B cell (primary cell): ENCODE measurements at regions not wholly inside any gene's neighbourhood (a gene's known extent, or its start where the extent isn't known, plus 50 kb on each side); places are given as distances from the start of the nearest gene placed in this dataset.

Experiments
- ATAC-seq: fragments of 200-7000 bp; cut with Tn5 transposase; one replicate; pipeline ENCODE4 v1.10.0; 2021; ENCODE audit warnings: low read depth, mild to moderate bottlenecking, moderate number of reproducible peaks, moderate library complexity
- CTCF ChIA-PET: fragments of 350-600 bp; sonication (Branson Sonifier 250); formaldehyde crosslinking; loops from one replicate; lab custom pipeline; 2021; ENCODE audit warnings: antibody characterized with exemption, inconsistent platforms; lab: Charles Lee
- POLR2A ChIA-PET: fragments of 350-600 bp; sonication (Branson Sonifier 250); formaldehyde crosslinking; loops from one replicate; lab custom pipeline; 2021; ENCODE audit warnings: antibody characterized with exemption; lab: Charles Lee
- DNase-seq: peaks from one replicate; pipeline ENCODE4 v3.0.0; 2013
- H2AFZ ChIP-seq: 2 replicates; pipeline ENCODE4 v1.6.1; 2012; ENCODE audit warnings: mild to moderate bottlenecking, low read depth, low read length; ENCODE audit not compliant: insufficient read depth, poor library complexity, severe bottlenecking
- H3K27ac ChIP-seq, 2 donors: 1 replicate in 1 of 2; 2 replicates in 1 of 2; pipeline ENCODE4 v1.5.1; 2012 to 2013; ENCODE audit warnings: low read length in 2 of 2, mild to moderate bottlenecking in 2 of 2, moderate library complexity in 1 of 2
- H3K27me3 ChIP-seq, 4 experiments: fragments of 200-600 bp in 1 of 4; sonication (generic) in 1 of 4; replicated peaks in 1 of 4; 1 replicate in 2 of 4; 2 replicates in 2 of 4; pipeline versions ENCODE4 v1.6.1 to v1.7.0; 2013 to 2016; ENCODE audit warnings: low read length in 3 of 4, mild to moderate bottlenecking in 2 of 4, mixed read lengths in 1 of 4, moderate library complexity in 1 of 4; ENCODE audit not compliant: insufficient read depth in 4 of 4, control insufficient read depth in 3 of 4; ENCODE audit errors: control extremely low read depth in 1 of 4
- H3K36me3 ChIP-seq, 2 experiments: replicated peaks in 1 of 2; 1 replicate in 1 of 2; 2 replicates in 1 of 2; pipeline versions ENCODE4 v1.6.1 to v1.7.1; 2013; ENCODE audit warnings: low read length in 1 of 2; ENCODE audit not compliant: insufficient read depth in 2 of 2, control insufficient read depth in 1 of 2; ENCODE audit errors: control extremely low read depth in 1 of 2, extremely low read depth in 1 of 2
- H3K4me1 ChIP-seq, 2 donors: fragments of 200-600 bp in 1 of 2; sonication (generic) in 1 of 2; 1 replicate in 1 of 2; 2 replicates in 1 of 2; pipeline versions ENCODE4 v1.5.1 to v1.6.1; 2013 to 2017; ENCODE audit warnings: low read length in 2 of 2; ENCODE audit not compliant: control insufficient read depth in 2 of 2, insufficient read depth in 2 of 2
- H3K4me2 ChIP-seq: replicated peaks from 2 replicates; pipeline ENCODE3; 2012; ENCODE audit warnings: mild to moderate bottlenecking, low read depth, low read length; ENCODE audit not compliant: poor library complexity, severe bottlenecking
- H3K4me3 ChIP-seq, 5 experiments: fragments of 200-600 bp in 1 of 5; sonication (generic) in 1 of 5; 1 replicate in 3 of 5; 2 replicates in 2 of 5; pipeline versions ENCODE4 v1.5.1 to v1.7.0; 2011 to 2016; ENCODE audit warnings: low read length in 4 of 5, mild to moderate bottlenecking in 4 of 5, low read depth in 2 of 5, control low read depth in 1 of 5, moderate library complexity in 1 of 5; ENCODE audit not compliant: insufficient read depth in 1 of 5; ENCODE audit errors: control extremely low read depth in 1 of 5, extremely low read depth in 1 of 5
- H3K79me2 ChIP-seq: fragments of 200-600 bp; sonication (generic); one replicate; pipeline ENCODE4 v1.6.0; 2016; ENCODE audit warnings: low read length; ENCODE audit not compliant: control insufficient read depth, insufficient read depth
- H3K9ac ChIP-seq: fragments of 200-600 bp; sonication (generic); 2 replicates; pipeline ENCODE4 v1.6.1; 2017; ENCODE audit warnings: mild to moderate bottlenecking, low read length, moderate library complexity
- H3K9me3 ChIP-seq, 3 donors: one replicate each; pipeline versions ENCODE4 v1.6.1 to v1.7.1; 2013; ENCODE audit warnings: low read length in 2 of 3; ENCODE audit not compliant: control insufficient read depth in 2 of 3, insufficient read depth in 1 of 3; ENCODE audit errors: control extremely low read depth in 1 of 3
- H4K20me1 ChIP-seq: 2 replicates; pipeline ENCODE4 v1.6.0; 2012; ENCODE audit warnings: mild to moderate bottlenecking, low read length; ENCODE audit not compliant: insufficient read depth, control insufficient read depth, poor library complexity, severe bottlenecking
- H3K27ac Mint-ChIP-seq: one replicate; pipeline ENCODE4 v1.8.0; 2021; ENCODE audit warnings: mixed read lengths
- H3K27me3 Mint-ChIP-seq: one replicate; pipeline ENCODE4 v1.8.0; 2021; ENCODE audit warnings: mixed read lengths
- H3K4me1 Mint-ChIP-seq: one replicate; pipeline ENCODE4 v1.8.0; 2021; ENCODE audit warnings: mixed read lengths
- H3K4me3 Mint-ChIP-seq: one replicate; pipeline ENCODE4 v1.8.0; 2021; ENCODE audit warnings: mixed read lengths
- H3K9me3 Mint-ChIP-seq: one replicate; pipeline ENCODE4 v1.8.0; 2022; ENCODE audit warnings: mixed read lengths; ENCODE audit not compliant: insufficient read depth
- CTCF ChIP-seq: fragments of 200-600 bp; IDR thresholded peaks from one replicate; pipeline ENCODE4 v1.8.0; 2022; ENCODE audit warnings: antibody characterized with exemption, mild to moderate bottlenecking
- EZH2 ChIP-seq: IDR thresholded peaks from 2 replicates; pipeline ENCODE4 v1.6.1; 2012; ENCODE audit warnings: borderline replicate concordance, low read depth, mild to moderate bottlenecking, moderate library complexity, low read length; ENCODE audit not compliant: insufficient read depth, poor library complexity, severe bottlenecking
- WGBS: methylation state at CpG from one replicate; pipeline ENCODE4 v1.1.5; 2013; ENCODE audit warnings: missing lambda C conversion rate; ENCODE audit not compliant: insufficient coverage; 5-methylcytosine and 5-hydroxymethylcytosine counted together
- intact Hi-C: fragments of 100-400 bp; cut with micrococcal nuclease; formaldehyde crosslinking; loops from one replicate; pipeline ENCODE4 v1.10.0; 2022

DNA sequence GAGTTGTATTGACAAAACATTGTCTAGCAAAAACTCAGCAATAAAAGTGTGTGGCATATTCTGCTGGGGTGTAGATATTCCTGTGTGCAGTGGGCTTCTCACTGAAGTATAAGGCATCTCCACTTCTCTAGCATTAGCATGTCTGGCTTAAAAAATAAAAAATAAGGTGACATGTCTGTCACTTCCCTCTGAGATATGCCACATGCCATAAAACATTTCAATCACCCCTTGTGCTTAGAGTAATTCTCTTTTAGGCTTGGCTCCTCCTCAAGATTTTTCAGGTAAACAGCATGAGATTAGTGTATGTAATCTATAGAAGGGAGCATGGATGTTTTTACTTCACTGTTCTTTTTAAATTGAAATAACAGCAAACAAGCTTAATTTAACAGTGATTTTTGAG is 194.4 kb upstream of the SNX7 start:
- H3K4me1 Mint-ChIP-seq: no peaks in the 10 kb centered on the region

GRCh38 chr1:98461873-98462385 is 199.6 kb upstream of the SNX7 start:
- no peaks in the 10 kb centered on the region for H4K20me1 ChIP-seq
- H3K4me2 ChIP-seq: no peak overlapping the region
- TF ChIP-seq EZH2 (no peak), CTCF (no peak)
- H3K9ac ChIP-seq: no peak overlapping the region
- 83% methylated on average over 6 of the region's 7 CpGs for WGBS
- no peaks in the 10 kb centered on the region for H3K4me1 ChIP-seq
- peaks cover 0 to 3% (median 0%) of the 10 kb centered on the region in 3 donors for H3K9me3 ChIP-seq
- no peaks in the 10 kb centered on the region for H3K9me3 Mint-ChIP-seq
- no peak overlapping the region for H3K4me3 ChIP-seq
- intact Hi-C loops: no loop called here
- H3K36me3 ChIP-seq: no peaks in the 10 kb centered on the region
- H3K4me1 Mint-ChIP-seq: no peaks in the 10 kb centered on the region
- ChIA-PET CTCF (no interaction called here), POLR2A (no interaction called here)
- no peaks in the 10 kb centered on the region for H3K27me3 Mint-ChIP-seq
- no peaks in the 10 kb centered on the region for H3K79me2 ChIP-seq
- H3K27me3 ChIP-seq: no peaks in the 10 kb centered on the region
- H3K27ac ChIP-seq: no peak overlapping the region
- DNase-seq (no peak), ATAC-seq (no peak)
- H3K4me3 Mint-ChIP-seq: no peak overlapping the region
- no peak overlapping the region for H2AFZ ChIP-seq
- H3K27ac Mint-ChIP-seq: no peak overlapping the region

More for the DNA sequence above, 194.4 kb upstream of the SNX7 start:
- no peaks in the 10 kb centered on the region for H4K20me1 ChIP-seq
- no peak overlapping the region for H3K4me3 Mint-ChIP-seq
- no peaks in the 10 kb centered on the region for H3K27me3 Mint-ChIP-seq
- no peaks in the 10 kb centered on the region for H3K36me3 ChIP-seq
- intact Hi-C loops: no loop called here
- ChIA-PET POLR2A (no interaction called here), CTCF (no interaction called here)
- TF ChIP-seq CTCF: no peak
- H3K27ac ChIP-seq: no peak overlapping the region
- H3K27ac Mint-ChIP-seq: no peak overlapping the region
- no peaks in the 10 kb centered on the region for H3K79me2 ChIP-seq
- H3K9me3 ChIP-seq: no peaks in the 10 kb centered on the region
- no peaks in the 10 kb centered on the region for H3K27me3 ChIP-seq
- H3K9ac ChIP-seq: no peak overlapping the region
- no peaks in the 10 kb centered on the region for H3K9me3 Mint-ChIP-seq
- H2AFZ ChIP-seq: no peak overlapping the region
- no peak overlapping the region for H3K4me3 ChIP-seq
- ATAC-seq (no peak), DNase-seq (no peak)
- H3K4me2 ChIP-seq: no peak overlapping the region
- no peaks in the 10 kb centered on the region for H3K4me1 ChIP-seq
